Adrenal gland (tissue), 9 donors: ENCODE measurements at regions not wholly inside any gene's neighbourhood (a gene's known extent, or its start where the extent isn't known, plus 50 kb on each side); places are given as distances from the start of the nearest gene placed in this dataset.

ENCODE experiments used
- DNase-seq, 7 donors: peaks; one replicate each; pipeline ENCODE4 v3.0.0-alpha.2; 2019 to 2020
- H3K27ac ChIP-seq, 5 donors: fragments of 200-600 bp; sonication (generic) in 4 of 5; 1 replicate in 3 of 5; 2 replicates in 2 of 5; pipeline versions ENCODE4 v1.5.1 to v1.8.0; 2016 to 2020; ENCODE audit warnings: mild to moderate bottlenecking in 1 of 5
- H3K27me3 ChIP-seq: fragments of 200-600 bp; 2 replicates; pipeline ENCODE4 v1.8.0; 2021
- H3K36me3 ChIP-seq, 2 donors: fragments of 200-600 bp; replicated peaks in 1 of 2; 1 replicate in 1 of 2; 2 replicates in 1 of 2; pipeline versions ENCODE4 v1.5.1 to v1.8.0; 2018 to 2022
- H3K4me1 ChIP-seq, 2 donors: fragments of 200-600 bp; replicated peaks in 1 of 2; 1 replicate in 1 of 2; 2 replicates in 1 of 2; pipeline versions ENCODE4 v1.5.1 to v1.8.0; 2018 to 2021
- H3K4me3 ChIP-seq, 4 donors: fragments of 200-600 bp; sonication (generic) in 3 of 4; one replicate each; pipeline ENCODE4 v1.5.1; 2016 to 2018
- H3K9me3 ChIP-seq, 3 donors: fragments of 200-600 bp; sonication (generic) in 1 of 3; replicated peaks in 1 of 3; 1 replicate in 2 of 3; 2 replicates in 1 of 3; pipeline versions ENCODE4 v1.5.1 to v1.8.0; 2016 to 2021
- CTCF ChIP-seq, 6 experiments: fragments of 450-650 bp in 4 of 6; fragments of 200-600 bp in 2 of 6; sonication (generic) in 1 of 6; IDR thresholded peaks; 1 replicate in 5 of 6; 2 replicates in 1 of 6; pipeline versions ENCODE4 v1.5.1 to v1.8.0; 2016 to 2021; ENCODE audit warnings: antibody characterized with exemption in 6 of 6, mild to moderate bottlenecking in 2 of 6, moderate library complexity in 1 of 6
- POLR2A ChIP-seq, 2 donors: fragments of 450-650 bp; IDR thresholded peaks; one replicate each; pipeline ENCODE4 v1.6.1; 2017; ENCODE audit warnings: antibody characterized with exemption in 2 of 2, mild to moderate bottlenecking in 2 of 2, moderate library complexity in 1 of 2
- WGBS, 4 donors: extraction: QIAGEN DNeasy Blood & Tissue Kit in 2 of 4; methylation state at CpG; one replicate each; pipeline versions ENCODE4 v1.1.5 to v1.1.7; 2013 to 2017; 5-methylcytosine and 5-hydroxymethylcytosine counted together
- intact Hi-C, 2 donors: fragments of 100-400 bp; cut with DNase I; formaldehyde crosslinking; loops; one replicate each; pipeline versions ENCODE4 v1.14.1 to v1.15.0; 2022 to 2023
- donor health status: healthy with polysubstance abuse.
- donor health status: Bipolar disorder and iron deficiency.
- donor health status: DM: yes; HTN: yes; CAD: no.
- donor health status: DM: no; HTN: no; CAD: no.
- donor health status: DM: no; HTN: no; CAD: no.

GRCh38 chr2:15872854-15873253, 67.5 kb upstream of the MYCN start:
- Histone ChIP-seq H3K27me3 (no peaks in the 10 kb centered on the region), H3K9me3 (no peaks in the 10 kb centered on the region), H3K36me3 (no peaks in the 10 kb centered on the region), H3K27ac (no peak overlapping the region), H3K4me1 (no peaks in the 10 kb centered on the region), H3K4me3 (no peak overlapping the region)
- intact Hi-C loops = no loop called here
- TF ChIP-seq CTCF (IDR thresholded peaks at IDR 0.05) (no peak), POLR2A (IDR thresholded peaks at IDR 0.05) (no peak)
- DNase-seq = no peak
- 92 to 93% (median 92%) methylated on average over 6 of the region's 6 CpGs for WGBS, 4 donors

GRCh38 chr2:15874321-15874720, 66.0 kb upstream of the MYCN start:
- no peaks in the 10 kb centered on the region for H3K27me3 ChIP-seq
- no peaks in the 10 kb centered on the region for H3K9me3 ChIP-seq
- no peaks in the 10 kb centered on the region for H3K36me3 ChIP-seq
- intact Hi-C loops = no loop called here
- TF ChIP-seq CTCF (IDR thresholded peaks at IDR 0.05) (no peak), POLR2A (IDR thresholded peaks at IDR 0.05) (no peak)
- no peak overlapping the region for H3K4me3 ChIP-seq
- no peak for DNase-seq
- H3K4me1 ChIP-seq = no peaks in the 10 kb centered on the region
- no peak overlapping the region for H3K27ac ChIP-seq
- 77 to 88% (median 82%) methylated on average over 3 of the region's 3 CpGs for WGBS, 4 donors

GRCh38 chr2:15874854-15875804, 65.2 kb upstream of the MYCN start:
- Histone ChIP-seq H3K36me3 (no peaks in the 10 kb centered on the region), H3K27me3 (no peaks in the 10 kb centered on the region), H3K9me3 (no peaks in the 10 kb centered on the region), H3K4me1 (no peaks in the 10 kb centered on the region), H3K4me3 (no peak overlapping the region), H3K27ac (no peak overlapping the region)
- 69 to 86% (median 69%) methylated on average over 7 of the region's 7 CpGs for WGBS, 4 donors
- no peak for TF ChIP-seq POLR2A (IDR thresholded peaks at IDR 0.05)
- TF ChIP-seq CTCF (IDR thresholded peaks at IDR 0.05) = no peak
- intact Hi-C loops = no loop called here
- DNase-seq = no peak

GRCh38 chr2:15875969-15876705, 64.2 kb upstream of the MYCN start:
- Histone ChIP-seq H3K4me1 (no peaks in the 10 kb centered on the region), H3K27ac (no peak overlapping the region), H3K36me3 (no peaks in the 10 kb centered on the region), H3K4me3 (no peak overlapping the region), H3K9me3 (no peaks in the 10 kb centered on the region), H3K27me3 (no peaks in the 10 kb centered on the region)
- DNase-seq = no peak
- TF ChIP-seq CTCF (IDR thresholded peaks at IDR 0.05) = no peak
- 82 to 92% (median 84%) methylated on average over 3 of the region's 3 CpGs for WGBS, 4 donors
- intact Hi-C loops = no loop called here
